ENCODE measurements at regions not wholly inside any gene's neighbourhood (a gene's known extent, or its start where the extent isn't known, plus 50 kb on each side); places are given as distances from the start of the nearest gene placed in this dataset.
A peak's percentile ranks its signal among the peaks of the same experiment; 100 is the strongest.
"Not testable (repeated sequence)": the region's sequence is repeated elsewhere in the genome, so short reads cannot be mapped to it uniquely, and the experiment has no call there.

GRCh38 chr4:66094070-66094469 is 423.8 kb upstream of the EPHA5 start:
- no peak for DNase-seq

- DNase-seq = no peak
These were observed 421.5 kb upstream of the EPHA5 start for GRCh38 chr4:66091786-66092185.

DNA sequence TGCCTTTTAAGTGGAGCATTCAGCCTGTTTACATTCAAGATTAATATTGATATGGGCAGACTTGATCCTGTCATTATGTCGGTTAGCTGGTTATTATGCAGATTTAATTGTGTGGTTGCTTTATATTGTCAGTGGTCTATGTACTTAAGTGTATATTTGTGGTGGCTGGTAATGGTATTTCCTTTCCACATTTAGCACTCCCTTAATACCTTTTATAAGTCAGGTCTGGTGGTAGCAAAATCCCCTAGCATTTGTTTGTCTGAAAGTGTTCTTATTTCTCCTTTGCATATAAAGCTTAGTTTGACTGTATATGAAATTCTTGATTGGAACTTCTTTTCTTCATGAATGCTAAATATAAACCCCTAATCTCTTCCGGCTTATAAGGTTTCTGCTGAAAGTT is 403.7 kb upstream of the EPHA5 start:
- DNase-seq = no peak

- DNase-seq = no peak
These were observed 401.6 kb upstream of the EPHA5 start for GRCh38 chr4:66071911-66072310.

DNA sequence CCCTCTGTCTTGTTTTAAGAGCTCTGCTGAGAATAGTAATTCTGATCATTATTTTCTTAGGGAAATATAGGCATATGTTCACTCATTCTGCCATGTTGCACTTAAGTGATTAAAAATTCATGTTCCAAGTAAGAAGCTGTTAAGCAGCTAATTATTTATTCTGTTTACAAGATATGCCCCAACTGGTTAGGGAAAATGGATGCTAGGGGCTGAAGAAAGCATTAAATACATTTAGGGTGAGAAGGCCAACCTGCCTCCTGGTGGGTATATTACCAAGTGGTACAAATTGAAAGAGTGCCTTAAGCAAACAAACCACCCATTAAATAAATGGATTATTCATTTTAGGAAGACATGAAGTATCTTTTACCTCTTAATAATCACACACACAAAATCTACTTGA is 392.6 kb upstream of the EPHA5 start:
- peak in 1 of 2 experiments; percentile 42 for DNase-seq

GRCh38 chr4:66062044-66062443 is 391.8 kb upstream of the EPHA5 start:
- no peak for DNase-seq

DNA sequence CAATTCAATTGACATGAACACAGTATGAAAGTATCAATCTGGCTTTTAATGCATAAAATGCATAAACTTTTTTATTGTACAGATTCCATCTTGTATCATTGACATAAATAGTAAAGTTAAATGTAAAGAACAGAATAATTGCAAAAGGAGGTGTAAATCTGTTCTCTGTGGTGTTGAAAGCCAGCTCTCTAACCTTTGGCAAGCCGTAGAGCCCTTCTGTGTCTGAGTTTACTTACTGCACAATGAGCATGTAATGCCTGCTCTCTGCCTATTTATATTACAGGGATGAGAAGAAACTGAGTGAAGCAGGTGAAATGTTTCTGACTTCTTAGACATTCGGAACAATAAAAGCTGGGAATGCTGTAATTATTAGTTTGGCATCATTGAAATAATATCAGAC is 389.3 kb upstream of the EPHA5 start:
- DNase-seq = peak in 1 of 2 experiments; percentile 76

DNA sequence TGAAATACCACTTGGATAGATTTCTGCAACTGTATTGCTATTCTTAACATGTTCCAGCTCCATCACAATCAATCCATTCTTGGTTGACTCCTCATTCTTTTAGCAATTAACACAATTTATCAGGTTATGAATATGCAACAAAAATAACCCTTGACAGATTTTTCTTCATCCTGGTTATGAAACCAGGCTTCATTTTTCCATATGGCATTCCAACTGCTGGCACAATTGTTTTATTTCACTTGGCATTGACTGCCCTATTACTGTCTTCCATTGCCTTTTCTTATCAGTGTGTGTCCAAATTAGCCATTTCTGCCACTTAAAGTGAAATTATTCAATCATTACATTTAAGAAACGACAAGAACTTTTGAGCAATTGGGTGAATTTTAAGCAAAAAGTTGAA is 388.8 kb upstream of the EPHA5 start:
- peak; percentile 29 to 74 for DNase-seq

GRCh38 chr4:66055999-66056398 is 385.7 kb upstream of the EPHA5 start:
- no peak for DNase-seq

GRCh38 chr4:66052426-66052825 is 382.1 kb upstream of the EPHA5 start:
- DNase-seq = peak; percentile 72 to 89

DNA sequence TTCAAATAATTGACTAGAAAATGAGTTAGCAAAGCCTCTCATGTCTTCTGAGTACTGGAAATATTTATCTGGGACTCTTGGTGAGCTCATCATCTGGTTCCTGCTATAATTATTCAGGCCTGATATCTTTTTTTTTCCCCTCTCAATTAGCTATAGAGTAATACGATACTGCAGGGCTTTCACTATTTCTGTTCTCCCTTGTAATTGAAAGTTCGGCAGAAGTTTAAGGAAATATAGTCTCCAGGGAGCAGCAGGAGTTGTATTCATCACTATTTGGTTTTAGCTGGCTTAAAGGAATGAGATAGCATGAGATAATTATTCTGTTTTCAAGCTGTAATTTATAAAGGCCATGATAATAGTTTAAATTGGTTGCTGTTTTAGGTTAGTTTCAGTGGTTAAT is 378.6 kb upstream of the EPHA5 start:
- peak in 1 of 2 experiments; percentile 16 for DNase-seq

DNA sequence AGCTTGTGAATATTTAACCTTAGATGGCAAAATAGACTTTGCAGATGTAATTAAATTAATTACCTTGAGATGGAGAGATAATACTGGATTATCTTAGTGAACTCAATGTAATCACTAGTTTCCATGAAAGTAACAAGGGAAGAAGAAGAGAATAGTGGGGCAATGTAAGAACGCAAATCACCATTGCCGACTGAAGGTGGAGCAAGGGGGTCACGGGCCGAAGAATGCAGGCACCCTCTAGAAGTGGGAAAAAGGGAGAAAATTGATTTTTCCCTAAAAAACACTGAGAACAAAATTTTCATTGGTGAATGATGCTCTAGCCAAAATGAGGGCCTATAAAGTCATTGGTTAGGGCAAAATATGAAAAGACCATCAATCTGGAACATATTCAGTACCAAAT is 375.6 kb upstream of the EPHA5 start:
- no peak for DNase-seq

- DNase-seq = no peak
These were observed 365.4 kb upstream of the EPHA5 start for GRCh38 chr4:66035701-66036100.

GRCh38 chr4:66034671-66035070 is 364.4 kb upstream of the EPHA5 start:
- peak; percentile 51 to 79 for DNase-seq

- peak; percentile 58 to 74 for DNase-seq
These were observed 364.0 kb upstream of the EPHA5 start for GRCh38 chr4:66034262-66034661.

DNA sequence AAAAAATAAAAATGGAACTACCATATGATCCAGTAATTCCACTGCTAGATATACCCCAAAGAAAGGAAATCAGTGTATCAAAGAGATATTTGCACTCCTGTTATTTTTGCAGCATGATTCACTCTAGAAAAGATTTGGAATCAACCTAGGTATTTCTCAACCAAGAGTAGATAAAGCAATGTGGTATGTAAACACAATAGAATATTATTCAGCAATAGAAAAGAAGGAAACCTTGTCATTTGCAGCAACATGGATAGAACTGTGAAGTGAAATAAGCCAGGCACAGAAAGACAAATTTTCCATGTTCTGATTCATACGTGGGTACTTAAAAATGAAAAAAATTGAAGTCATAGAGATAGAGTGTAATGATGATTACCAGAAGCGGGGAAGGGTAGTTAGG is 362.3 kb upstream of the EPHA5 start:
- DNase-seq = no peak

- DNase-seq = no peak
These were observed 358.4 kb upstream of the EPHA5 start for GRCh38 chr4:66028668-66029067.

GRCh38 chr4:66023061-66023460 is 352.8 kb upstream of the EPHA5 start:
- no peak for DNase-seq

DNA sequence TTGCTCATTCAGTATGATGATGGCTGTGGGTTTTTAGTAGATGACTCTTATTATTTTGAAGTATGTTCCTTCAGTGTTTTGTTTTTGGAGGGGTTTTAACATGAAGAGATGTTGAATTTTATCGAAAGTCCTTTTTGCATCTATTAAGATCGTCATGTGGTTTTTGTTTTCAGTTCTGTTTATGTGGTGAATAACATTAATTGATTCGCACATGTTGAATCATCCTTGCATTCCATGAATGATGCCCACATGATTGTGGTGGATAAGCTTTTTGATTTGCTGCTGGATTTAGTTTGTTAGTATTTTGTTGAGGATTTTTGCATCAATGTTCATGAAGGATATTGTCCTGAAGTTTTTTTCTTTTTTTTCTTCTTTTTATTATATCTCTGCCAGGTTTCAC is 347.4 kb upstream of the EPHA5 start:
- DNase-seq = no peak

- no peak for DNase-seq
These were observed 346.0 kb upstream of the EPHA5 start for GRCh38 chr4:66016240-66016639.

DNA sequence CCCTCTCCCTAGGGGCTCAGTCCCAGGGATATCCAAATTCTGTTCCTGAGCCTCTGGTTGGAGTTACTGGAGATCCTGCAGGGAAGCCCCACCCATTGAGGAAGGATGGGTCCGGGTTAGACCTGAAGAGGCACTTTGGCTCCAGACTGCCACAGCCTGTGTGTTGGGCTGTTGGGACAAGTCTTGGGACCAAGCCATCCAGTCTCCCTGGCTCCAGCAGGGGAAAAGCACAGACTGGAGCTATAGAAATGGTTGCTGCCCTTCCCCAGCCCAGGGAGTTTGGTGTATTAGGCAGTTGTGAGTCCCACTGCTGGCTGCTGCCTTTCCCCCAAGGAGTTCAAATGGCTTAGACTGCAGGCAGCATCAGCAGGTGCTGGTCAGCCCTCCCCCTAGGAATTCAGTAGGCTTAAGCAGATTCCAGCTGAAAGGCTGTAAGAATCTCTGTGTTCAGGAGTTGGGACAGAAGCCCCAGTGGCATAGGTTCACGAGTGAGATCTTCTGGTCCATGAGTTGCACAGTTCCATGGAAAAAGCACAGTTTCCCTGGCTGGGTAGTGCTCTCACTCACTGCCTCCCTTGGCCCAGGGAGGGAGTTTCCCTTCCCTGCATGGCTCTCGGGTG is 344.0 kb upstream of the EPHA5 start:
- no peak for DNase-seq

- peak; percentile 23 to 51 for DNase-seq
These were observed 330.3 kb upstream of the EPHA5 start for GRCh38 chr4:66000510-66001117.

- DNase-seq = no peak
These were observed 329.2 kb upstream of the EPHA5 start for GRCh38 chr4:65999518-65999871.

DNA sequence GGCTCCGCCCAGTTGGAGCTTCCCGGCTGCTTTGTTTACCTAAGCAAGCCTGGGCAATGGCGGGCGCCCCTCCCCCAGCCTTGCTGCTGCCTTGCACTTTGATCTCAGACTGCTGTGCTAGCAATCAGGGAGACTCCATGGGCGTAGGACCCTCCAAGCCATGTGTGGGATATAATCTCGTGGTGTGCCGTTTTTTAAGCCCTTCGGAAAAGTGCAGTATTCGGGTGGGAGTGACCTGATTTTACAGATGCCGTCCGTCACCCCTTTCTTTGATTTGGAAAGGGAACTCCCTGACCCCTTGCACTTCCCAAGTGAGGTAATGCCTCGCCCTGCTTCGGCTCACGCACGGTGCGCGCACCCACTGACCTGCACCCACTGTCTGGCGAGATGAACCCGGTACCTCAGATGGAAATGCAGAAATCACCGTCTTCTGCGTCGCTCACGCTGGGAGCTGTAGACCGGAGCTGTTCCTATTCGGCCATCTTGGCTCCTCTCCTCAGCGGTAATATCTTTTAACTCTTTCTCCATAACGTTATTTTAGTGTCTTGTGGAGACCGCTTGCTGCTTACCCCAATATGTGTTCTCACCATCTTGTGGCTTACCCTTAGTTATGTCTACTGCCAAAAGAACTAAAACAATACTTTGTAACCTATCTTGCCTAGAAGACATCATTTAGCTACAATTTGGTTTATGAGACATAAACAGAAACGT is 328.7 kb upstream of the EPHA5 start:
- not testable (repeated sequence) for DNase-seq

DNA sequence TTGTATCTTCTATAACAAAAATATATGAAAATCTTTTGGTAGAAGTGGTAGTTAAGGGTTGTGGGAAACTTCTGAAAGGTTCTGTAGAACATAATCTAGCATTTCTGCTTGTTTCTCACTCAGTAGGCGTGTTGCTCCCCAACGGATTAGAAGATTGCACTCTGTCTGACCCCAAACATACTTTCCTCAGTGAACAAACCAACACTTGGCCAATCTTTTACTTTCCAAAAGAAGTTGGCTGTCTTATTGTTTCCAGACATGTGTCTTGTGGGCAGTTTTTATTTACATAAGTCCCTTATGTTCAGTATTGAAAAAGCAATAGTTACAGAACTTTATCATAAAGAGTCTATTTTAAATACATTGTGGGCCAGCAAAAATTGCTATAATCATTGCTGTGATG is 312.8 kb upstream of the EPHA5 start:
- DNase-seq = no peak
